IMR-90 (cell line): ENCODE measurements at regions not wholly inside any gene's neighbourhood (a gene's known extent, or its start where the extent isn't known, plus 50 kb on each side); places are given as distances from the start of the nearest gene placed in this dataset.

Source experiments
- ATAC-seq: fragments of 200-7000 bp; cut with Tn5 transposase; 2 replicates; pipeline ENCODE4 v1.9.1; 2020; ENCODE audit warnings: low read depth, mild to moderate bottlenecking, moderate library complexity
- BruUV-seq: library from RNA; stranded (reverse); fragments of 400-500 nt; replicated peaks from 2 replicates; lab custom pipeline; 2021; lab: Mats Ljungman, UMichigan
- CTCF ChIA-PET: fragments of 300-600 bp; formaldehyde crosslinking; extraction: SDS; loops from one replicate; lab custom pipeline; 2021; ENCODE audit warnings: antibody characterized with exemption; lab: Yijun Ruan, JAX
- POLR2A ChIA-PET: fragments of 300-600 bp; sonication (Branson Sonifier 250); formaldehyde crosslinking; loops from one replicate; lab custom pipeline; 2022; ENCODE audit warnings: antibody characterized with exemption; ENCODE audit not compliant: unreplicated experiment; lab: Charles Lee
- DNase-seq: peaks from one replicate; pipeline ENCODE4 v3.0.0; 2013
- H2AFZ ChIP-seq: replicated peaks from 2 replicates; pipeline ENCODE3; 2013; ENCODE audit warnings: low read length, mild to moderate bottlenecking; ENCODE audit not compliant: poor library complexity
- H2AK5ac ChIP-seq: 2 replicates; pipeline ENCODE4 v1.6.1; 2013; ENCODE audit warnings: low read depth, low read length, inconsistent platforms
- H2AK9ac ChIP-seq: replicated peaks from 2 replicates; pipeline ENCODE3; 2013; ENCODE audit warnings: mild to moderate bottlenecking, low read depth, low read length, moderate library complexity; ENCODE audit not compliant: poor library complexity
- H2BK120ac ChIP-seq: 2 replicates; pipeline ENCODE4 v1.6.1; 2013; ENCODE audit warnings: low read depth, low read length, inconsistent platforms
- H2BK15ac ChIP-seq: 3 replicates; pipeline ENCODE4 v1.6.1; 2013; ENCODE audit warnings: low read depth, low read length, inconsistent platforms
- H2BK20ac ChIP-seq: 2 replicates; pipeline ENCODE4 v1.6.1; 2013; ENCODE audit warnings: low read depth, mild to moderate bottlenecking, inconsistent platforms, low read length, moderate library complexity
- H2BK5ac ChIP-seq: 2 replicates; pipeline ENCODE4 v1.6.1; 2013; ENCODE audit warnings: mild to moderate bottlenecking, low read depth, low read length, inconsistent platforms; ENCODE audit not compliant: poor library complexity, severe bottlenecking
- H3K14ac ChIP-seq: replicated peaks from 2 replicates; pipeline ENCODE4 v1.6.1; 2013; ENCODE audit warnings: low read depth, low read length, inconsistent platforms
- H3K18ac ChIP-seq: 2 replicates; pipeline ENCODE4 v1.6.1; 2013; ENCODE audit warnings: low read depth, low read length, control low read depth
- H3K23ac ChIP-seq: 2 replicates; pipeline ENCODE4 v1.6.1; 2013; ENCODE audit warnings: low read depth, low read length, inconsistent platforms
- H3K27ac ChIP-seq: 2 replicates; pipeline ENCODE4 v1.5.1; 2013; ENCODE audit warnings: mild to moderate bottlenecking, control low read depth, low read length; ENCODE audit not compliant: insufficient read depth
- H3K27me3 ChIP-seq: 2 replicates; pipeline ENCODE4 v1.6.1; 2013; ENCODE audit warnings: low read length; ENCODE audit not compliant: control insufficient read depth, insufficient read depth
- H3K36me3 ChIP-seq: 2 replicates; pipeline ENCODE4 v1.6.1; 2013; ENCODE audit warnings: low read length, mixed read lengths; ENCODE audit not compliant: control insufficient read depth, insufficient read depth
- H3K4ac ChIP-seq: 2 replicates; pipeline ENCODE4 v1.6.1; 2013; ENCODE audit warnings: low read depth, low read length, inconsistent platforms
- H3K4me1 ChIP-seq: 2 replicates; pipeline ENCODE4 v1.6.1; 2013; ENCODE audit warnings: low read length, mixed read lengths; ENCODE audit not compliant: control insufficient read depth, insufficient read depth
- H3K4me2 ChIP-seq: 2 replicates; pipeline ENCODE4 v1.6.1; 2013; ENCODE audit warnings: low read depth, mild to moderate bottlenecking, control low read depth, low read length, moderate library complexity
- H3K4me3 ChIP-seq: 2 replicates; pipeline ENCODE4 v1.5.1; 2013; ENCODE audit warnings: low read depth, mild to moderate bottlenecking, control low read depth, low read length, moderate library complexity; ENCODE audit not compliant: insufficient read depth
- H3K56ac ChIP-seq: 2 replicates; pipeline ENCODE4 v1.6.1; 2013; ENCODE audit warnings: low read length, inconsistent platforms; ENCODE audit not compliant: insufficient read depth; ENCODE audit errors: extremely low read depth
- H3K79me1 ChIP-seq, 2 experiments: 2 replicates each; pipeline ENCODE4 v1.6.1; 2013; ENCODE audit warnings: low read length in 2 of 2, inconsistent platforms in 1 of 2, low read depth in 1 of 2
- H3K9ac ChIP-seq: 2 replicates; pipeline ENCODE4 v1.6.1; 2013; ENCODE audit warnings: low read depth, low read length, control low read depth
- H3K9me1 ChIP-seq: 2 replicates; pipeline ENCODE4 v1.6.1; 2013; ENCODE audit warnings: low read length, inconsistent platforms; ENCODE audit not compliant: insufficient read depth
- H3K9me3 ChIP-seq: 2 replicates; pipeline ENCODE4 v1.6.1; 2013; ENCODE audit warnings: low read length; ENCODE audit not compliant: control insufficient read depth, insufficient read depth
- H4K20me1 ChIP-seq: 2 replicates; pipeline ENCODE4 v1.6.1; 2013; ENCODE audit warnings: low read length, inconsistent platforms; ENCODE audit not compliant: insufficient read depth
- H4K5ac ChIP-seq: 2 replicates; pipeline ENCODE4 v1.6.1; 2013; ENCODE audit warnings: mild to moderate bottlenecking, low read depth, low read length, control low read depth
- H4K8ac ChIP-seq, 2 experiments: 2 replicates each; pipeline ENCODE4 v1.6.1; 2013; ENCODE audit warnings: low read depth in 2 of 2, low read length in 2 of 2, control low read depth in 1 of 2, inconsistent platforms in 1 of 2
- H4K91ac ChIP-seq: 2 replicates; pipeline ENCODE4 v1.6.1; 2013; ENCODE audit warnings: low read depth, low read length, inconsistent platforms; ENCODE audit not compliant: insufficient read depth
- BHLHE40 ChIP-seq: fragments of 150-350 bp; IDR thresholded peaks from 2 replicates; pipeline ENCODE4 v1.6.1; 2016; ENCODE audit warnings: mild to moderate bottlenecking, low read depth, low read length
- CEBPB ChIP-seq: IDR thresholded peaks from 2 replicates; pipeline ENCODE4 v1.6.1; 2012; ENCODE audit warnings: low read depth, low read length, improper control_type of control experiment
- CHD1 ChIP-seq: IDR thresholded peaks from 2 replicates; pipeline ENCODE4 v1.6.1; 2012; ENCODE audit warnings: low read depth, low read length, improper control_type of control experiment
- FOS ChIP-seq: fragments of 150-350 bp; IDR thresholded peaks from 2 replicates; pipeline ENCODE4 v1.6.1; 2016; ENCODE audit warnings: low read depth, low read length
- MAFK ChIP-seq: IDR thresholded peaks from 2 replicates; pipeline ENCODE4 v1.6.1; 2012; ENCODE audit warnings: low read depth, low read length, improper control_type of control experiment
- MAZ ChIP-seq: IDR thresholded peaks from 2 replicates; pipeline ENCODE4 v1.6.1; 2012; ENCODE audit warnings: low read depth, mild to moderate bottlenecking, low read length, improper control_type of control experiment, moderate library complexity, borderline replicate concordance
- MXI1 ChIP-seq: IDR thresholded peaks from 2 replicates; pipeline ENCODE4 v1.6.1; 2012; ENCODE audit warnings: low read depth, mild to moderate bottlenecking, low read length, moderate library complexity, borderline replicate concordance
- POLR2A ChIP-seq: IDR thresholded peaks from 2 replicates; pipeline ENCODE4 v1.6.1; 2012; ENCODE audit warnings: mild to moderate bottlenecking, low read depth, low read length
- WGBS, 2 experiments: methylation state at CpG; one replicate each; pipeline versions ENCODE4 v1.1.5 to v1.1.7; 2013; ENCODE audit warnings: missing lambda C conversion rate in 2 of 2; ENCODE audit not compliant: insufficient read length in 1 of 2; ENCODE audit errors: extremely low coverage in 2 of 2; 5-methylcytosine and 5-hydroxymethylcytosine counted together
- dilution Hi-C: fragments of 300-500 bp; cut with HindIII; formaldehyde crosslinking; loops from one replicate; pipeline ENCODE4 v1.14.3; 2018; ENCODE audit warnings: low sequenced_read_pairs; ENCODE audit not compliant: unreplicated experiment
- in situ Hi-C: fragments of 300-500 bp; cut with MboI; formaldehyde crosslinking; loops from 3 replicates; pipeline ENCODE4 v1.14.3; 2019; ENCODE audit warnings: low sequenced_read_pairs, inconsistent platforms, mixed read lengths
- intact Hi-C: fragments of 100-400 bp; cut with micrococcal nuclease; formaldehyde crosslinking; loops from 2 replicates; pipeline ENCODE4 v1.10.0; 2022
- TF ChIP-seq, protein P1 (sequence below): fragments of 150-350 bp; IDR thresholded peaks from 2 replicates; pipeline ENCODE4 v1.6.1; 2016; ENCODE audit warnings: low read depth, mild to moderate bottlenecking, low read length, moderate library complexity, borderline replicate concordance

DNA sequence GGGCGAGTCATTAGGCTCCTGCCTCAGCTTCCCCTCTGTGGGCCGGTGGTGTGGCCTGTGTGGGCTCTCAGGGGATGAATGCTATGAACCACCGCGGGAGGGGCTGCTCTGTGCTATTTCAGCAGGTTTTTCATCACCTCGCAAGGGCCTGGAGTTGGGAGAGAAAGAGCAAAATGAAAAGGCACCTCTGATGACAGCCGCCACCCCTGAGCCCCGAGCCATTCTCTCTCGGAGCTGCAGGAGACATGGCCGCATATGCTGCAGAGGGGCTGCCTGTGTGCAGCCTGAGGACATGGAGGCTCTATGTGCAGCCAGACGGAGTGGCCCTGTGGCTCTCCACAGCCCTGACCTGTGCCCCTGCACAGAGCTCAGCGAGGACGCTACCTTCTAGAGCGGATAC lies 96.2 kb upstream of the CTDP1 start:
- H3K4me1 ChIP-seq = no peaks in the 10 kb centered on the region; the same call in 1 of the 2 replicates
- H2BK20ac ChIP-seq = no peak overlapping the region
- H4K20me1 ChIP-seq = no peaks in the 10 kb centered on the region; the same call in 1 of the 2 replicates
- no peak overlapping the region for H2AFZ ChIP-seq
- H3K4me2 ChIP-seq = no peak overlapping the region
- in situ Hi-C loops = no loop called here
- dilution Hi-C loops = no loop called here
- no peak overlapping the region for H3K56ac ChIP-seq
- no peaks in the 10 kb centered on the region for H3K9me3 ChIP-seq
- H3K23ac ChIP-seq = no peak overlapping the region
- no peak overlapping the region for H3K14ac ChIP-seq
- H2BK5ac ChIP-seq = no peak overlapping the region
- no peak overlapping the region for H3K18ac ChIP-seq
- BruUV-seq = no TSS peak
- no peak overlapping the region for H2BK120ac ChIP-seq
- no peak for DNase-seq
- no peak overlapping the region for H3K27ac ChIP-seq
- TF ChIP-seq CHD1 = no peak
- no peak for TF ChIP-seq CEBPB
- no peak for TF ChIP-seq BHLHE40
- TF ChIP-seq MAZ = no peak
- TF ChIP-seq FOS = no peak
- TF ChIP-seq MXI1 = no peak
- TF ChIP-seq, protein P1, sequence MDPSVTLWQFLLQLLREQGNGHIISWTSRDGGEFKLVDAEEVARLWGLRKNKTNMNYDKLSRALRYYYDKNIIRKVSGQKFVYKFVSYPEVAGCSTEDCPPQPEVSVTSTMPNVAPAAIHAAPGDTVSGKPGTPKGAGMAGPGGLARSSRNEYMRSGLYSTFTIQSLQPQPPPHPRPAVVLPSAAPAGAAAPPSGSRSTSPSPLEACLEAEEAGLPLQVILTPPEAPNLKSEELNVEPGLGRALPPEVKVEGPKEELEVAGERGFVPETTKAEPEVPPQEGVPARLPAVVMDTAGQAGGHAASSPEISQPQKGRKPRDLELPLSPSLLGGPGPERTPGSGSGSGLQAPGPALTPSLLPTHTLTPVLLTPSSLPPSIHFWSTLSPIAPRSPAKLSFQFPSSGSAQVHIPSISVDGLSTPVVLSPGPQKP = no peak
- TF ChIP-seq POLR2A = no peak
- TF ChIP-seq MAFK = no peak
- ChIA-PET POLR2A (no interaction called here), CTCF (no interaction called here)
- ATAC-seq = no peak
- no peak overlapping the region for H3K4ac ChIP-seq
- H3K27me3 ChIP-seq = no peaks in the 10 kb centered on the region; the same call in 1 of the 2 replicates
- no peak overlapping the region for H4K91ac ChIP-seq
- WGBS, 2 experiments = 90% methylated on average over 5 of the region's 13 CpGs; no CpG with 5 or more reads in 1 of the 2 experiments
- H2BK15ac ChIP-seq = no peak overlapping the region
- no peak overlapping the region for H4K8ac ChIP-seq
- no peaks in the 10 kb centered on the region for H3K79me1 ChIP-seq
- no peaks in the 10 kb centered on the region for H3K36me3 ChIP-seq
- intact Hi-C loops = no loop called here
- H2AK5ac ChIP-seq = no peak overlapping the region
- H3K9ac ChIP-seq = no peak overlapping the region
- H3K4me3 ChIP-seq = no peak overlapping the region
- H3K9me1 ChIP-seq = peaks cover 6% of the 10 kb centered on the region; the same call in 1 of the 2 replicates
- H4K5ac ChIP-seq = no peak overlapping the region
- no peak overlapping the region for H2AK9ac ChIP-seq
